GM10266 (cell line): ENCODE measurements at regions not wholly inside any gene's neighbourhood (a gene's known extent, or its start where the extent isn't known, plus 50 kb on each side); places are given as distances from the start of the nearest gene placed in this dataset.
"Not testable (repeated sequence)": the region's sequence is repeated elsewhere in the genome, so short reads cannot be mapped to it uniquely, and the experiment has no call there.

Experiments used
- DNase-seq: peaks from one replicate; pipeline ENCODE4 v3.0.0; 2012; ENCODE audit errors: extremely low spot score
- CTCF ChIP-seq: IDR thresholded peaks from 2 replicates; pipeline ENCODE4 v1.5.1; 2012; ENCODE audit warnings: mild to moderate bottlenecking, low read depth; ENCODE audit not compliant: control insufficient read depth, insufficient read depth; ENCODE audit errors: missing control alignments

DNA sequence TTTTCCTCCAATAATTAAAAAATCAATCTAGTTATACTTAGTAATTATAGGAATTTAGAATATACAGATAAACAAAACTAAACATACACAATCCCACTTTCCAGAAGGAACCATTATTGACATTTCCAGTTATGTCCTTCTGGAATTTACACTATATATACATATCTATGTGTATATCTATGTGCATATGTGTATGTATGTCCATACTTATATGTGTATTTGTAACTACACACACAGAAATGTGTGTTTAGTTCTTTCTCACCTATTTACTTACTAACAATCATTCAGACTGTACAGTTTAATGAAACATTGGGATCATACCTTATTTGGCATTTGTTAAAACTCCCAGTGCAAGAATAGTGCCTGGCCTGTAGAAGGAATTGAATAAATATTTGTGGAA, 126.4 kb downstream of the FHIP1A start:
- no peak for DNase-seq
- TF ChIP-seq CTCF: no peak

DNA sequence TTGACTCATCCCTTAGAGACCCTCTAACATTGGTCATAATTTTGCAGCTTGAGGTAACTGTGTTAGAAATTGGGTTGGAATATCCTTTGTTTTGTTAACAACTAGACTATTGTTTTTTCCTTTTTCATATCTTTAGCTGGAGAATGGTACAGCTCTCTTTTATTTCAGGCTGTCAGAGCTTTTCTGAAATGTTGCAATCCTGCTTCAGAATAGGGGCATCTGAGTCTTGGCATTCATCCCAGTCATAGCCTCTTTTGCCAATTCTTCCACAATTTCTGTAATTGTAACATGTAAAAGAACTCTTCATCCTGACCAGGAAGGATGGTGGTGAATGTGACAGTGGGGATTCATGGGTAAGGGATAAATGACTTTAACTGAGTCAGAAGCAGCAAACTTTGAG, 128.7 kb downstream of the FHIP1A start:
- no peak for TF ChIP-seq CTCF
- no peak for DNase-seq

DNA sequence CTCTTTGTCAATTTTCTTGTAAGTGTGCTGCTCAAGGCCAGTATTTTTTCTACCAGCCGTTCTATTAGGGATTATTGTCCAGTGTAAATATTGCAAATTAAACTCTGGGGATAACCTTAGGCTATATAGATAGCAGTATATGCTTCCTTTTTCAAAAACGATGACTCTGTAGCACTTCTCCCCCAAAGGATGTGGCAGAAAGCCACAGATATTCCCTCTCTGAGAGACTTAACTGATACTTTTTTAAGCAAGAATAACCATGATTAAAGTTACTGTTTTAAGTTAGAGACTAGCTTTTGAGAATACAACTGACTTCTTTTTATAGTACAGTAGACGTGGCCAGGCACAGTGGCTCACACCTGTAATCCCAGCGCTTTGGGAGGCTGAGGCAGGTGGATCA, 130.0 kb downstream of the FHIP1A start:
- no peak for TF ChIP-seq CTCF
- DNase-seq: no peak

- no peak for TF ChIP-seq CTCF
- DNase-seq: no peak
These were observed 131.9 kb downstream of the FHIP1A start for GRCh38 chr4:151540728-151541388.

- no peak for TF ChIP-seq CTCF
- no peak for DNase-seq
These were observed 132.6 kb downstream of the FHIP1A start for GRCh38 chr4:151541389-151542071.

GRCh38 chr4:151548708-151549107, 139.7 kb downstream of the FHIP1A start:
- no peak for TF ChIP-seq CTCF
- no peak for DNase-seq

DNA sequence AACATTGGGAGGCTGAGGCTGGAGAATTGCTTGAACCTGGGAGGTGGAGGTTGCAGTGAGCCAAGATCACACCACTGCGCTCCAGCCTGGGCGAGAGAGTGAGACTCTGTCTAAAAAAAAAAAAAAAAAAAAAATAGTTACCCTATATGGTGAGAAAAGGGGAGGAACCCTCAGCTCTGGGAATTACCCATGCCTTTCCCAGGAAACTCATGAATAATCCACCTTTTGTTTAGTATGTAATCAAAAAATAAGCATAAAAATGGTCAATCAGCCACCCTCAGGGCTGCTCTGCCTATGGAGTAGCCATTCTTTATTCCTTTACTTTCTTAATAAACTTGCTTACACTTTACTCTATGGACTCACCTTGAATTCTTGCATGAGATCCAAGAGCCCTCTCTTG, 140.4 kb downstream of the FHIP1A start:
- not testable (repeated sequence) for DNase-seq
